ENCODE measurements at regions not wholly inside any gene's neighbourhood (a gene's known extent, or its start where the extent isn't known, plus 50 kb on each side); places are given as distances from the start of the nearest gene placed in this dataset.
"Not testable (repeated sequence)": the region's sequence is repeated elsewhere in the genome, so short reads cannot be mapped to it uniquely, and the experiment has no call there.

GRCh38 chr16:14384745-14385144 is 245.3 kb downstream of the PARN start:
- Histone ChIP-seq H3K4me3 (ENCODE audit: low read length) (no peak overlapping the region), H3K4me1 (ENCODE audit: control insufficient read depth, insufficient read depth, low read length) (no peaks in the 10 kb centered on the region), H3K9me3 (ENCODE audit: control insufficient read depth, low read depth, low read length) (no peaks in the 10 kb centered on the region), H3K36me3 (ENCODE audit: control insufficient read depth, insufficient read depth, low read length) (no peaks in the 10 kb centered on the region), H3K27ac (ENCODE audit: low read length) (no peak overlapping the region), H3K27me3 (ENCODE audit: control insufficient read depth, insufficient read depth, low read length) (no peaks in the 10 kb centered on the region)
- 100% methylated on average over 2 of the region's 6 CpGs for WGBS (ENCODE audit: insufficient coverage, low lambda C conversion rate)
- no peak for DNase-seq

- not testable (repeated sequence) for H3K4me3 ChIP-seq (ENCODE audit: low read length); DNase-seq; H3K4me1 ChIP-seq (ENCODE audit: control insufficient read depth, insufficient read depth, low read length); H3K27me3 ChIP-seq (ENCODE audit: control insufficient read depth, insufficient read depth, low read length); H3K27ac ChIP-seq (ENCODE audit: low read length); H3K36me3 ChIP-seq (ENCODE audit: control insufficient read depth, insufficient read depth, low read length); H3K9me3 ChIP-seq (ENCODE audit: control insufficient read depth, low read depth, low read length)
- 100% methylated on average over 2 of the region's 6 CpGs for WGBS (ENCODE audit: insufficient coverage, low lambda C conversion rate)
Measured at GRCh38 chr16:14383844-14384243, 246.2 kb downstream of the PARN start.

- Histone ChIP-seq H3K27me3 (ENCODE audit: control insufficient read depth, insufficient read depth, low read length) (no peaks in the 10 kb centered on the region), H3K27ac (ENCODE audit: low read length) (no peak overlapping the region), H3K4me1 (ENCODE audit: control insufficient read depth, insufficient read depth, low read length) (no peaks in the 10 kb centered on the region), H3K4me3 (ENCODE audit: low read length) (no peak overlapping the region), H3K36me3 (ENCODE audit: control insufficient read depth, insufficient read depth, low read length) (no peaks in the 10 kb centered on the region), H3K9me3 (ENCODE audit: control insufficient read depth, low read depth, low read length) (no peaks in the 10 kb centered on the region)
- WGBS (ENCODE audit: insufficient coverage, low lambda C conversion rate) = no CpG with 5 or more reads among the region's 17 CpGs
- no peak for DNase-seq
Measured at GRCh38 chr16:14378689-14379467, 251.2 kb downstream of the PARN start.

GRCh38 chr16:14378131-14378551 is 251.9 kb downstream of the PARN start:
- 30% methylated on average over 2 of the region's 4 CpGs for WGBS (ENCODE audit: insufficient coverage, low lambda C conversion rate)
- H3K36me3 ChIP-seq (ENCODE audit: control insufficient read depth, insufficient read depth, low read length) = no peaks in the 10 kb centered on the region
- DNase-seq = no peak
- no peak overlapping the region for H3K27ac ChIP-seq (ENCODE audit: low read length)
- no peaks in the 10 kb centered on the region for H3K4me1 ChIP-seq (ENCODE audit: control insufficient read depth, insufficient read depth, low read length)
- no peak overlapping the region for H3K4me3 ChIP-seq (ENCODE audit: low read length)
- H3K27me3 ChIP-seq (ENCODE audit: control insufficient read depth, insufficient read depth, low read length) = no peaks in the 10 kb centered on the region
- H3K9me3 ChIP-seq (ENCODE audit: control insufficient read depth, low read depth, low read length) = no peaks in the 10 kb centered on the region

- DNase-seq = no peak
- no peaks in the 10 kb centered on the region for H3K9me3 ChIP-seq (ENCODE audit: control insufficient read depth, low read depth, low read length)
- H3K36me3 ChIP-seq (ENCODE audit: control insufficient read depth, insufficient read depth, low read length) = no peaks in the 10 kb centered on the region
- no peak overlapping the region for H3K4me3 ChIP-seq (ENCODE audit: low read length)
- H3K27me3 ChIP-seq (ENCODE audit: control insufficient read depth, insufficient read depth, low read length) = no peaks in the 10 kb centered on the region
- H3K4me1 ChIP-seq (ENCODE audit: control insufficient read depth, insufficient read depth, low read length) = no peaks in the 10 kb centered on the region
- WGBS (ENCODE audit: insufficient coverage, low lambda C conversion rate) = no CpG with 5 or more reads among the region's 1 CpG
- H3K27ac ChIP-seq (ENCODE audit: low read length) = no peak overlapping the region
Measured at GRCh38 chr16:14377326-14377725, 252.7 kb downstream of the PARN start.

GRCh38 chr16:14375132-14375491 is 254.9 kb downstream of the PARN start:
- DNase-seq = no peak
- Histone ChIP-seq H3K9me3 (ENCODE audit: control insufficient read depth, low read depth, low read length) (no peaks in the 10 kb centered on the region), H3K4me3 (ENCODE audit: low read length) (no peak overlapping the region), H3K27me3 (ENCODE audit: control insufficient read depth, insufficient read depth, low read length) (no peaks in the 10 kb centered on the region), H3K4me1 (ENCODE audit: control insufficient read depth, insufficient read depth, low read length) (no peaks in the 10 kb centered on the region), H3K36me3 (ENCODE audit: control insufficient read depth, insufficient read depth, low read length) (no peaks in the 10 kb centered on the region), H3K27ac (ENCODE audit: low read length) (no peak overlapping the region)
- WGBS (ENCODE audit: insufficient coverage, low lambda C conversion rate) = no CpG with 5 or more reads among the region's 8 CpGs

- no CpG with 5 or more reads among the region's 11 CpGs for WGBS (ENCODE audit: insufficient coverage, low lambda C conversion rate)
- Histone ChIP-seq H3K4me3 (ENCODE audit: low read length) (no peak overlapping the region), H3K27ac (ENCODE audit: low read length) (no peak overlapping the region), H3K4me1 (ENCODE audit: control insufficient read depth, insufficient read depth, low read length) (no peaks in the 10 kb centered on the region), H3K27me3 (ENCODE audit: control insufficient read depth, insufficient read depth, low read length) (no peaks in the 10 kb centered on the region), H3K36me3 (ENCODE audit: control insufficient read depth, insufficient read depth, low read length) (no peaks in the 10 kb centered on the region), H3K9me3 (ENCODE audit: control insufficient read depth, low read depth, low read length) (no peaks in the 10 kb centered on the region)
- DNase-seq = no peak
Measured at GRCh38 chr16:14374451-14375131, 255.5 kb downstream of the PARN start.

- no CpG with 5 or more reads among the region's 10 CpGs for WGBS (ENCODE audit: insufficient coverage, low lambda C conversion rate)
- no peaks in the 10 kb centered on the region for H3K36me3 ChIP-seq (ENCODE audit: control insufficient read depth, insufficient read depth, low read length)
- no peak overlapping the region for H3K27ac ChIP-seq (ENCODE audit: low read length)
- DNase-seq = no peak
- H3K9me3 ChIP-seq (ENCODE audit: control insufficient read depth, low read depth, low read length) = no peaks in the 10 kb centered on the region
- no peak overlapping the region for H3K4me3 ChIP-seq (ENCODE audit: low read length)
- no peaks in the 10 kb centered on the region for H3K4me1 ChIP-seq (ENCODE audit: control insufficient read depth, insufficient read depth, low read length)
- H3K27me3 ChIP-seq (ENCODE audit: control insufficient read depth, insufficient read depth, low read length) = no peaks in the 10 kb centered on the region
Measured at GRCh38 chr16:14373896-14374295, 256.2 kb downstream of the PARN start.

GRCh38 chr16:14373406-14373805 is 256.7 kb downstream of the PARN start:
- Histone ChIP-seq H3K27ac (ENCODE audit: low read length) (no peak overlapping the region), H3K4me1 (ENCODE audit: control insufficient read depth, insufficient read depth, low read length) (no peaks in the 10 kb centered on the region), H3K36me3 (ENCODE audit: control insufficient read depth, insufficient read depth, low read length) (no peaks in the 10 kb centered on the region), H3K27me3 (ENCODE audit: control insufficient read depth, insufficient read depth, low read length) (no peaks in the 10 kb centered on the region), H3K9me3 (ENCODE audit: control insufficient read depth, low read depth, low read length) (no peaks in the 10 kb centered on the region), H3K4me3 (ENCODE audit: low read length) (no peak overlapping the region)
- DNase-seq = no peak
- no CpG with 5 or more reads among the region's 13 CpGs for WGBS (ENCODE audit: insufficient coverage, low lambda C conversion rate)

- Histone ChIP-seq H3K27ac (ENCODE audit: low read length) (no peak overlapping the region), H3K27me3 (ENCODE audit: control insufficient read depth, insufficient read depth, low read length) (no peaks in the 10 kb centered on the region), H3K9me3 (ENCODE audit: control insufficient read depth, low read depth, low read length) (no peaks in the 10 kb centered on the region), H3K4me3 (ENCODE audit: low read length) (no peak overlapping the region), H3K36me3 (ENCODE audit: control insufficient read depth, insufficient read depth, low read length) (no peaks in the 10 kb centered on the region), H3K4me1 (ENCODE audit: control insufficient read depth, insufficient read depth, low read length) (no peaks in the 10 kb centered on the region)
- DNase-seq = no peak
- WGBS (ENCODE audit: insufficient coverage, low lambda C conversion rate) = no CpG with 5 or more reads among the region's 10 CpGs
Measured at GRCh38 chr16:14372471-14372870, 257.6 kb downstream of the PARN start.

Data from large intestine (tissue), 3 donors.